Epithelial cell of esophagus (primary cell): ENCODE measurements at regions not wholly inside any gene's neighbourhood (a gene's known extent, or its start where the extent isn't known, plus 50 kb on each side); places are given as distances from the start of the nearest gene placed in this dataset.

Source experiments
- DNase-seq: peaks from one replicate; pipeline ENCODE4 v3.0.0; 2010; ENCODE audit warnings: low read depth
- H3K4me3 ChIP-seq: 2 replicates; pipeline ENCODE4 v1.5.1; 2011; ENCODE audit warnings: mild to moderate bottlenecking, low read length, control low read depth
- TF ChIP-seq, protein P1 (sequence below): IDR thresholded peaks from 2 replicates; pipeline ENCODE4 v1.5.1; 2011; ENCODE audit warnings: low read depth, mild to moderate bottlenecking, low read length, control low read depth, inconsistent platforms; ENCODE audit not compliant: insufficient read depth; ENCODE audit errors: missing control alignments

GRCh38 chr5:73997960-73998359 is 372.0 kb downstream of the ARHGEF28 start:
- DNase-seq: peak; percentile 47
- no peak overlapping the region for H3K4me3 ChIP-seq
- TF ChIP-seq, protein P1, sequence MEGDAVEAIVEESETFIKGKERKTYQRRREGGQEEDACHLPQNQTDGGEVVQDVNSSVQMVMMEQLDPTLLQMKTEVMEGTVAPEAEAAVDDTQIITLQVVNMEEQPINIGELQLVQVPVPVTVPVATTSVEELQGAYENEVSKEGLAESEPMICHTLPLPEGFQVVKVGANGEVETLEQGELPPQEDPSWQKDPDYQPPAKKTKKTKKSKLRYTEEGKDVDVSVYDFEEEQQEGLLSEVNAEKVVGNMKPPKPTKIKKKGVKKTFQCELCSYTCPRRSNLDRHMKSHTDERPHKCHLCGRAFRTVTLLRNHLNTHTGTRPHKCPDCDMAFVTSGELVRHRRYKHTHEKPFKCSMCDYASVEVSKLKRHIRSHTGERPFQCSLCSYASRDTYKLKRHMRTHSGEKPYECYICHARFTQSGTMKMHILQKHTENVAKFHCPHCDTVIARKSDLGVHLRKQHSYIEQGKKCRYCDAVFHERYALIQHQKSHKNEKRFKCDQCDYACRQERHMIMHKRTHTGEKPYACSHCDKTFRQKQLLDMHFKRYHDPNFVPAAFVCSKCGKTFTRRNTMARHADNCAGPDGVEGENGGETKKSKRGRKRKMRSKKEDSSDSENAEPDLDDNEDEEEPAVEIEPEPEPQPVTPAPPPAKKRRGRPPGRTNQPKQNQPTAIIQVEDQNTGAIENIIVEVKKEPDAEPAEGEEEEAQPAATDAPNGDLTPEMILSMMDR: no peak

DNA sequence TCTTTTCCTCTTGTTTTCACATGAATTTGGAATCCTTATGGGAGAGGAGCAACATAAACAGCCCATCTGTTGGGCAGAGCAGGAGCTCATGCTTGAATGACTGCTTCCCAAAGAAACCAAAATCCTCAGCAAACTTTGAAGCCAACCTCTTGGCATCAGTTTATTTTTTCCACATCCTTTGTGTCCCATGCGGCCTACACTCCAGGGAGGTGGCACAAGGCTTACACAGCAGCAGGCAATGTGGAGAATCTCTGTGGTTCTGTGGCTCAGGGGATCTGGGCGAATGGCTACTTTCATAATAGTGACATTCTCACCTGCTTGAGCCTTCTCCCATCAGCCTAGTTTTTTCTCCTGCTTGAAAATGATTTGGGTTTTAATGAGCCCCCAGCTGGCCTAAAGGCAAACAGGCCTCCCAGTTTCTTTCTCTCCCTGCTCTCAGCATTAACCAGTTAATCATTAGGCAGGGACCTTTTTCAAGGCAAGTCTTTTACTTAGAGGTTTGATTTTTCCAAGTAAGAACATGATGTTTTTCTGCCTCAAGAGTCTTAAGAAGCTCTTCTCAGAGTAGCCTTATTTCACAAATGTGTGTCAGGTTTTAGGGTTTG is 370.3 kb downstream of the ARHGEF28 start:
- DNase-seq: no peak
- TF ChIP-seq, protein P1: no peak

GRCh38 chr5:73994963-73995362 is 369.0 kb downstream of the ARHGEF28 start:
- TF ChIP-seq, protein P1: peak; percentile 53
- peak; percentile 97 for DNase-seq

More for the DNA sequence above, 370.3 kb downstream of the ARHGEF28 start:
- H3K4me3 ChIP-seq: no peak overlapping the region

More at GRCh38 chr5:73994963-73995362, 369.0 kb downstream of the ARHGEF28 start:
- H3K4me3 ChIP-seq: no peak overlapping the region
